Adrenal gland (tissue), 5 donors: ENCODE measurements at regions not wholly inside any gene's neighbourhood (a gene's known extent, or its start where the extent isn't known, plus 50 kb on each side); places are given as distances from the start of the nearest gene placed in this dataset.

Source experiments
- POLR2A ChIP-seq, 2 donors: fragments of 450-650 bp; IDR thresholded peaks; one replicate each; pipeline ENCODE4 v1.6.1; 2017; ENCODE audit warnings: antibody characterized with exemption in 2 of 2, mild to moderate bottlenecking in 2 of 2, moderate library complexity in 1 of 2
- TF ChIP-seq, protein P1 (sequence below), 6 experiments: fragments of 450-650 bp in 4 of 6; fragments of 200-600 bp in 2 of 6; sonication (generic) in 1 of 6; IDR thresholded peaks; 1 replicate in 5 of 6; 2 replicates in 1 of 6; pipeline versions ENCODE4 v1.5.1 to v1.8.0; 2016 to 2021; ENCODE audit warnings: antibody characterized with exemption in 6 of 6, mild to moderate bottlenecking in 2 of 6, moderate library complexity in 1 of 6
- donor health status: DM: no; HTN: no; CAD: no.

DNA sequence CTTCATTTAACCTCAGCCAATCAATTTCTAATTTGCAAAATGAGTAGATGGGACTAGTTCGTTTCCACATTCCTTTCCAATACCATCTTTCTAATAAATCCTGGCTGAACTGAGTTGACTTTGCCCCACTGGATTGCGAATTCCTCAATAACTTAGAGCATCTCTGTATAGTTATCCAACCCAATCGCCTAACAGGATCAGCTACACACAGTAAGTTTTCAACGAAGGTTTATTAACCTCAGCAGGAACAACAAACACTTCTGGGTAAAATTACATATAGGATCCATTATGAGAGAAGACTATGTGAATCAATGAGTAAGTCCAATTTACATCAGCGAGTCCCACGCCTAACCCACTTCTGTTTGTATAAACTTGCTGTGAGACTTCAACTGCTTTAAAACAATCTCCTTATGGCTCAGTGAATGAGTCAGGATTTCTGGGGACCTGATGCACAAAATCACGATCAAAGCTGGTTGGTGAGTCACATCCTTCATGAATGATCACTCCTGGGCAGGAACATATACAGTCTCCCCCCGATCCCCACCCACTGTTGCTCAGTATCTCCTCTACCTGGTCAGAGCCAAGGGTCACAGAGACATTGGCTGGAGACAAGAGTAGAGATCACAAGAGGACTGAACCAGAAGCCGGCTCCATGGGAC is 142.8 kb downstream of the EDEM1 start:
- TF ChIP-seq, protein P1, sequence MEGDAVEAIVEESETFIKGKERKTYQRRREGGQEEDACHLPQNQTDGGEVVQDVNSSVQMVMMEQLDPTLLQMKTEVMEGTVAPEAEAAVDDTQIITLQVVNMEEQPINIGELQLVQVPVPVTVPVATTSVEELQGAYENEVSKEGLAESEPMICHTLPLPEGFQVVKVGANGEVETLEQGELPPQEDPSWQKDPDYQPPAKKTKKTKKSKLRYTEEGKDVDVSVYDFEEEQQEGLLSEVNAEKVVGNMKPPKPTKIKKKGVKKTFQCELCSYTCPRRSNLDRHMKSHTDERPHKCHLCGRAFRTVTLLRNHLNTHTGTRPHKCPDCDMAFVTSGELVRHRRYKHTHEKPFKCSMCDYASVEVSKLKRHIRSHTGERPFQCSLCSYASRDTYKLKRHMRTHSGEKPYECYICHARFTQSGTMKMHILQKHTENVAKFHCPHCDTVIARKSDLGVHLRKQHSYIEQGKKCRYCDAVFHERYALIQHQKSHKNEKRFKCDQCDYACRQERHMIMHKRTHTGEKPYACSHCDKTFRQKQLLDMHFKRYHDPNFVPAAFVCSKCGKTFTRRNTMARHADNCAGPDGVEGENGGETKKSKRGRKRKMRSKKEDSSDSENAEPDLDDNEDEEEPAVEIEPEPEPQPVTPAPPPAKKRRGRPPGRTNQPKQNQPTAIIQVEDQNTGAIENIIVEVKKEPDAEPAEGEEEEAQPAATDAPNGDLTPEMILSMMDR (IDR thresholded peaks at IDR 0.05) = no peak
- TF ChIP-seq POLR2A (IDR thresholded peaks at IDR 0.05) = no peak
